GM10248 (cell line): ENCODE measurements at regions not wholly inside any gene's neighbourhood (a gene's known extent, or its start where the extent isn't known, plus 50 kb on each side); places are given as distances from the start of the nearest gene placed in this dataset.

ENCODE experiments used
- CTCF ChIA-PET: fragments of 300-600 bp; sonication (Branson Sonifier 250); formaldehyde crosslinking; extraction: SDS; loops from one replicate; lab custom pipeline; 2021; ENCODE audit warnings: antibody characterized with exemption; lab: Yijun Ruan, JAX
- POLR2A ChIA-PET: fragments of 350-650 bp; sonication (Branson Sonifier 250); formaldehyde crosslinking; extraction: SDS; loops from one replicate; lab custom pipeline; 2020; ENCODE audit warnings: antibody characterized with exemption; lab: Yijun Ruan, JAX
- DNase-seq: peaks from one replicate; pipeline ENCODE4 v3.0.0; 2012; ENCODE audit errors: extremely low spot score
- TF ChIP-seq, protein P1 (sequence below): IDR thresholded peaks from 2 replicates; pipeline ENCODE4 v1.5.1; 2012; ENCODE audit warnings: mild to moderate bottlenecking, low read depth; ENCODE audit errors: extremely low read depth, missing control alignments, control extremely low read depth

DNA sequence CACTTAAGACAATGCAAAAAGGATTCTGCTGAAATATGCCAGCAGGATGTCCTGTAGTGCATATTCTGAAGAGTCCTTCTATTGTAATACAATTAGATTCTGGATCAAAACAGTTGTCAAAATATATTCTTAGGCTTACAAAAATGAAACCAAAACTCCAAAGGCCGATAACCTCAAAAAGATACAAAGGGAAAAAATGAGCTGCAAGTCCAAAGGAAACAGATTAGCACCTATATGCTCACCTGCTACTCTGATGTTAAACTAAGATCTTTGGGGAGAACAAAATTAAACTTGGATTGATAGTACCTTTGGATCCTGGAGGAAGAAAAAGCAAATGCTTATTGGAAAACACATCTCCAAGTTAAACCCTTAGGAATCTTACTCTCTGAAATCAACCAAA, 397.1 kb downstream of the SPATA31D1 start:
- no peak for DNase-seq
- CTCF ChIA-PET = no interaction called here
- TF ChIP-seq, protein P1, sequence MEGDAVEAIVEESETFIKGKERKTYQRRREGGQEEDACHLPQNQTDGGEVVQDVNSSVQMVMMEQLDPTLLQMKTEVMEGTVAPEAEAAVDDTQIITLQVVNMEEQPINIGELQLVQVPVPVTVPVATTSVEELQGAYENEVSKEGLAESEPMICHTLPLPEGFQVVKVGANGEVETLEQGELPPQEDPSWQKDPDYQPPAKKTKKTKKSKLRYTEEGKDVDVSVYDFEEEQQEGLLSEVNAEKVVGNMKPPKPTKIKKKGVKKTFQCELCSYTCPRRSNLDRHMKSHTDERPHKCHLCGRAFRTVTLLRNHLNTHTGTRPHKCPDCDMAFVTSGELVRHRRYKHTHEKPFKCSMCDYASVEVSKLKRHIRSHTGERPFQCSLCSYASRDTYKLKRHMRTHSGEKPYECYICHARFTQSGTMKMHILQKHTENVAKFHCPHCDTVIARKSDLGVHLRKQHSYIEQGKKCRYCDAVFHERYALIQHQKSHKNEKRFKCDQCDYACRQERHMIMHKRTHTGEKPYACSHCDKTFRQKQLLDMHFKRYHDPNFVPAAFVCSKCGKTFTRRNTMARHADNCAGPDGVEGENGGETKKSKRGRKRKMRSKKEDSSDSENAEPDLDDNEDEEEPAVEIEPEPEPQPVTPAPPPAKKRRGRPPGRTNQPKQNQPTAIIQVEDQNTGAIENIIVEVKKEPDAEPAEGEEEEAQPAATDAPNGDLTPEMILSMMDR = no peak
- POLR2A ChIA-PET = no interaction called here

DNA sequence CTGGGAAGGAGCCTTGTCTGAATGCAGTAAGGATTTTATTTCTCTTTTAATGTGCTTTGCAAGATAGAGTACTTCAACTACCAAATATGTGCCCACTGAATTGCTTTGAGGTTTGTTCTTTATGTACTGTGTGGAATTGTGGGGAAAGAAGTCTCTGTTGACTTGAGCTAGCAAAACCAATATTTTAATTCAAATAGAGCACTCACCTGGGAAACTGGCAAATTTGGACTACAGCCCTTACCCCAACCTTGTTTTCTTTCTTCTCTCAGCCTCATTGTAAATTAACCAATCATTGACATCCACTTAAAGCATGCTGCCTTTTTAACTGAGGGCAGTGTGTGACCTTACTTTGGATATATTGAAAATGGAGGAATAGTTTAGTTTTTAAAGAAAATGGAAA, 409.0 kb downstream of the SPATA31D1 start:
- TF ChIP-seq, protein P1 = no peak
- ChIA-PET CTCF (interaction anchor here (0.6 kb wide), 1 partner anchor 9 kb away, joined by 3 read pairs; no protein-coding TSS in a partner anchor), POLR2A (no interaction called here)
- DNase-seq = no peak

DNA sequence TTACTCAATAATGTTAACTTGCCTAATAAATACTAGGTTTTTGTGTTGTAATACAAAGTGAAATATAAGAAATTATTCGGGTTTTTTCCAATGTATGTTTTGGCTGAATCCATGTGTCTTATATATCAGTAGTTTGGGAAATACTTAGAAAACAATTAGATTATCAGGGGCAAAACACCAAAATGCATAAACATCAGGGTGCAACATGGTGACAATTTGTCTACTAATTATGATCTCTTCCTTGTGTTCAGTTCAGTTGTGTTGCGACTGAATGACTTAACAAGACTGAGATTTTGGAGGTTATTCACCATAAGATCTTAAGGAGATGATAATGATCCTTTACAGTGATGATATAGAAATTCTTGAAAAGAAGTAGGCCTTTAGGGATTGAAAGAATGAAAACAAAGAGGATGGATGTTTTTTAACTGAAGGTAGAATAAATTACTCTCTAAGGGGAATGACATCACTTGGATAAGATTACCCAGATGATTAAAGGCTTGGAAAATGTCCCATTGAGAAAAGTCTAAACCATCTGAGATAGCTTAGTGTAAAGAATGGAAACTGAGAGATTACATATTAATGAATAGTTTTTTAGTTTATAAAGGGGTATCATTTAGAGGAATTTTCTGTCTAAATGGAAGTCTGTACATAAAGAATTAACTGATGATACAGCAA, 415.8 kb downstream of the SPATA31D1 start:
- TF ChIP-seq, protein P1 = no peak
- ChIA-PET POLR2A (no interaction called here), CTCF (no interaction called here)
- no peak for DNase-seq

DNA sequence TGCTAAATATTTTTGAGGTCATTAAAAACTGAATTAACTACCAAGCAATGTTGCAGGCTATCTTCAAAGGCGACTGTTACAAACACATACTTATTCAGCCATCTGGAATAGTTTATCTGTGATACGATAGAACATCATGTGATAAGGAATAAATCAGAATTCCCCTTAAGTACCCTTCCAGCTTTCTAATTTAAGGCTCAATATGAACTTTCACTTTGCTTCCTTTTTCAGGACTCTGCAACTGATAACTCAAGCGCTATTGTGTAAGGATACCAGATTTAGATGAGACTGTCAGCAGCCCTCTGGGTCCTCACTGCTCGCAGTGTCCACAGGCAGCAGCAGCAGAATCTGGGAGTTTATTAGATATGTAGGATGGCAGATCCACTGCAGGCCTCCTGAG, 416.3 kb downstream of the SPATA31D1 start:
- no peak for DNase-seq
- ChIA-PET CTCF (no interaction called here), POLR2A (no interaction called here)
- TF ChIP-seq, protein P1 = no peak

DNA sequence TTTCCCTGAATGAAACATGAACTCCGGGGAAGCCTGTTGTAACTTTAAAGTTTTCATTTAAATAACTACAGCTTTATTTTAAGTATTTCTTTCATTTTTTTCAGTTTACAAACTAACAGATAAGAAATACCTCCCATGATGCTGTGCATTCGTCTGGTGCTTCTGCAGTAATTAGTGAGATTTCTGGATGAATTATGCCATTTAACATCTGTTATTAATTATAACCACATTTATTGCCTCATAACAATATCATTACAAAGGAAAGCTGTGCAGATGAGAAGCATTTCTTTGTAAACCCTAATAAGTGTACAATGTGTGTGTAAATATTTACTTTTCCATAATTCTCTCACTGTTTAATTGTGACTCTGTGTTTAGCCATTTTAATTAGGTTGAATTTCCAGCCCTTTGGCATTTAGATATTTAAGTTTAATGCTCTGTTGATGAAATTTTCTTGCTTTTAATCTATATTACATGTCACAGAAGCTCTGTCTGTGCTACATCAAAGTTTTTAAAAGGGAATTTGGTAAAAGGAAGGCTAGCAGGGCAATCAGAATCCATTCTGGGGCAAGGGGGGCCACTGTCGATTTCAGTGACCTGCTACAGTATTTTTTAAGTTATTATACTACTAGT, 418.0 kb downstream of the SPATA31D1 start:
- DNase-seq = no peak
- TF ChIP-seq, protein P1 = no peak
- ChIA-PET POLR2A (no interaction called here), CTCF (interaction anchor here (1.0 to 1.8 kb wide), 2 partner anchors 9 to 13 kb away, joined by 3 read pairs; no protein-coding TSS in a partner anchor)

DNA sequence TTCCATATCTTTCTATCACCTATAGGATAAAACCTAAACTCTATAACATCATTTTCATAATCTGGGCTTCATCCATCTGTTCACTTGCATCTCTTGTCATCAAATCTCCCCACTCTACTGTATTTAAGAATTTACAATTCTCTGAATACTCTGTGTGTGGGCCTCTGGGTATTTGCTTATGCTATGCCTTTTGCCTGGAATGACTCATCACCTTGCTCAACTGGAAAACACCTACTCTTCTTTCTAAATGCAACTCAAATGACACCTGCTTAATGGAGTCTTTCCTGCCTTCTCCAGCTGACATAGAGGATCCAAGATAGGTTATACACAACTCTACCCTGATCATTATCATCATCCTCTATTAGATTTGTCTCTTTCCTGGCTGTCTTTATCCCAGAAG, 421.7 kb downstream of the SPATA31D1 start:
- TF ChIP-seq, protein P1 = no peak
- ChIA-PET POLR2A (no interaction called here), CTCF (interaction anchor here (2.5 kb wide), 1 partner anchor 11 kb away, joined by 10 read pairs; no protein-coding TSS in a partner anchor)
- no peak for DNase-seq
